Keratinocyte (primary cell): ENCODE measurements at regions not wholly inside any gene's neighbourhood (a gene's known extent, or its start where the extent isn't known, plus 50 kb on each side); places are given as distances from the start of the nearest gene placed in this dataset.

Experiments used
- DNase-seq: peaks from one replicate; pipeline ENCODE4 v3.0.0-alpha.2; 2011; ENCODE audit warnings: low read depth, missing footprints, low spot score
- FAIRE-seq: peaks from 2 replicates; lab custom pipeline; 2011; peaks lifted over from hg19 to GRCh38; lab: Jason Lieb, UNC
- H2AFZ ChIP-seq: 2 replicates; pipeline ENCODE4 v1.6.0; 2012; ENCODE audit warnings: low read length, control low read depth, inconsistent platforms; ENCODE audit not compliant: control insufficient read depth
- H3K27ac ChIP-seq: 2 replicates; pipeline ENCODE4 v1.5.1; 2011; ENCODE audit warnings: low read length; ENCODE audit not compliant: control insufficient read depth, insufficient read depth
- H3K27me3 ChIP-seq: 3 replicates; pipeline ENCODE4 v1.6.0; 2011; ENCODE audit warnings: low read length; ENCODE audit not compliant: control insufficient read depth, insufficient read depth; ENCODE audit errors: extremely low read depth
- H3K36me3 ChIP-seq, 2 experiments: 2 replicates in 1 of 2; 3 replicates in 1 of 2; pipeline ENCODE4 v1.5.1; 2011; ENCODE audit warnings: low read length in 2 of 2, mild to moderate bottlenecking in 1 of 2; ENCODE audit not compliant: control insufficient read depth in 2 of 2, insufficient read depth in 2 of 2; ENCODE audit errors: extremely low read depth in 1 of 2
- H3K4me1 ChIP-seq: 3 replicates; pipeline ENCODE4 v1.5.1; 2011; ENCODE audit warnings: low read length; ENCODE audit not compliant: control insufficient read depth, insufficient read depth; ENCODE audit errors: extremely low read depth
- H3K4me2 ChIP-seq: 3 replicates; pipeline ENCODE4 v1.6.0; 2011; ENCODE audit warnings: low read depth, low read length; ENCODE audit not compliant: control insufficient read depth, insufficient read depth; ENCODE audit errors: extremely low read depth
- H3K4me3 ChIP-seq, 3 experiments: fragments of 200-600 bp in 1 of 3; sonication (generic) in 1 of 3; 2 replicates in 2 of 3; 3 replicates in 1 of 3; pipeline ENCODE4 v1.5.1; 2011 to 2016; ENCODE audit warnings: low read length in 3 of 3, mild to moderate bottlenecking in 3 of 3, control low read depth in 2 of 3, inconsistent platforms in 1 of 3, low read depth in 1 of 3, mixed read lengths in 1 of 3, mixed run types in 1 of 3, moderate library complexity in 1 of 3; ENCODE audit not compliant: control insufficient read depth in 2 of 3, insufficient read depth in 2 of 3; ENCODE audit errors: extremely low read depth in 1 of 3
- H3K79me2 ChIP-seq: 2 replicates; pipeline ENCODE4 v1.6.0; 2012; ENCODE audit warnings: low read length; ENCODE audit not compliant: control insufficient read depth, insufficient read depth
- H3K9ac ChIP-seq: 3 replicates; pipeline ENCODE4 v1.6.0; 2011; ENCODE audit warnings: low read length; ENCODE audit not compliant: control insufficient read depth, insufficient read depth; ENCODE audit errors: extremely low read depth
- H3K9me1 ChIP-seq: 3 replicates; pipeline ENCODE4 v1.6.0; 2011; ENCODE audit warnings: low read length; ENCODE audit not compliant: control insufficient read depth, insufficient read depth; ENCODE audit errors: extremely low read depth
- H3K9me3 ChIP-seq: 2 replicates; pipeline ENCODE4 v1.5.1; 2012; ENCODE audit warnings: low read depth, low read length; ENCODE audit not compliant: control insufficient read depth
- H4K20me1 ChIP-seq: 3 replicates; pipeline ENCODE4 v1.6.0; 2011; ENCODE audit warnings: low read length; ENCODE audit not compliant: control insufficient read depth, insufficient read depth; ENCODE audit errors: extremely low read depth
- CTCF ChIP-seq, 3 experiments: IDR thresholded peaks in 1 of 3; conservative IDR thresholded peaks in 1 of 3; optimal IDR thresholded peaks in 1 of 3; 2 replicates in 2 of 3; 3 replicates in 1 of 3; pipeline versions ENCODE3 to v1.5.1; 2011; ENCODE audit warnings: low read length in 3 of 3, mild to moderate bottlenecking in 3 of 3, moderate library complexity in 2 of 3, control low read depth in 1 of 3, inconsistent platforms in 1 of 3; ENCODE audit not compliant: insufficient read depth in 2 of 3; ENCODE audit errors: extremely low read depth in 1 of 3
- EZH2 ChIP-seq: IDR thresholded peaks from one replicate; pipeline ENCODE4 v1.6.1; 2012; ENCODE audit warnings: inconsistent platforms, mild to moderate bottlenecking, low read length, moderate library complexity
- dilution Hi-C: fragments of 300-500 bp; cut with MboI; formaldehyde crosslinking; loops from one replicate; pipeline ENCODE4 v1.7.0; 2020; ENCODE audit warnings: low sequenced_read_pairs; ENCODE audit not compliant: extremely low pct_ligation_motif_present

GRCh38 chr2:41622301-41622700, 425.5 kb upstream of the PKDCC start:
- Histone ChIP-seq H3K9me3 (no peaks in the 10 kb centered on the region), H3K4me3 (no peak overlapping the region), H3K27me3 (no peaks in the 10 kb centered on the region), H3K9ac (no peak overlapping the region), H4K20me1 (no peaks in the 10 kb centered on the region), H3K27ac (no peak overlapping the region), H2AFZ (no peak overlapping the region), H3K9me1 (no peaks in the 10 kb centered on the region), H3K4me2 (no peak overlapping the region), H3K79me2 (no peaks in the 10 kb centered on the region), H3K36me3 (no peaks in the 10 kb centered on the region), H3K4me1 (no peaks in the 10 kb centered on the region)
- TF ChIP-seq CTCF (optimal IDR thresholded peaks at IDR 0.05 in 1 of 3, IDR thresholded peaks at IDR 0.05 in 1 of 3, conservative IDR thresholded peaks at IDR 0.05 in 1 of 3; ENCODE audit: extremely low read depth in 1 of 3, insufficient read depth in 2 of 3, low read length in 3 of 3) (no peak), EZH2 (no peak)
- DNase-seq (no peak), FAIRE-seq (no peak)
- dilution Hi-C loops, result no loop called here

GRCh38 chr2:41626936-41627335, 420.9 kb upstream of the PKDCC start:
- Histone ChIP-seq H3K4me3 (no peak overlapping the region), H3K4me2 (no peak overlapping the region), H3K27ac (no peak overlapping the region), H3K4me1 (no peaks in the 10 kb centered on the region), H3K36me3 (no peaks in the 10 kb centered on the region), H3K9ac (no peak overlapping the region), H3K27me3 (no peaks in the 10 kb centered on the region), H3K9me3 (no peaks in the 10 kb centered on the region), H3K9me1 (no peaks in the 10 kb centered on the region), H3K79me2 (no peaks in the 10 kb centered on the region), H4K20me1 (no peaks in the 10 kb centered on the region), H2AFZ (no peak overlapping the region)
- DNase-seq (no peak), FAIRE-seq (no peak)
- dilution Hi-C loops, result no loop called here
- no peak for TF ChIP-seq CTCF (optimal IDR thresholded peaks at IDR 0.05 in 1 of 3, IDR thresholded peaks at IDR 0.05 in 1 of 3, conservative IDR thresholded peaks at IDR 0.05 in 1 of 3; ENCODE audit: extremely low read depth in 1 of 3, insufficient read depth in 2 of 3, low read length in 3 of 3)
- TF ChIP-seq EZH2, result no peak
